GM12891 (cell line): ENCODE measurements at regions not wholly inside any gene's neighbourhood (a gene's known extent, or its start where the extent isn't known, plus 50 kb on each side); places are given as distances from the start of the nearest gene placed in this dataset.

Experiments
- PAX5 ChIP-seq: IDR thresholded peaks from 2 replicates; pipeline ENCODE4 v1.6.1; 2011; ENCODE audit warnings: low read length, moderate library complexity, mild to moderate bottlenecking; ENCODE audit not compliant: insufficient read depth, severe bottlenecking
- POLR2A ChIP-seq: IDR thresholded peaks from 2 replicates; pipeline ENCODE4 v1.6.1; 2011; ENCODE audit warnings: low read depth, low read length, control low read depth
- POLR2AphosphoS5 ChIP-seq: IDR thresholded peaks from 2 replicates; pipeline ENCODE4 v1.6.1; 2011; ENCODE audit warnings: low read depth, low read length, control low read depth
- SPI1 ChIP-seq: IDR thresholded peaks from 2 replicates; pipeline ENCODE4 v1.6.1; 2011; ENCODE audit warnings: low read depth, low read length, control low read depth
- TAF1 ChIP-seq: IDR thresholded peaks from 2 replicates; pipeline ENCODE4 v1.6.1; 2011; ENCODE audit warnings: low read depth, low read length, control low read depth

GRCh38 chr7:36784991-36785940 is 61.0 kb upstream of the AOAH start:
- TF ChIP-seq POLR2AphosphoS5 (no peak), POLR2A (no peak), TAF1 (no peak), SPI1 (0 out of 2 replicates have a peak, but pooled peaks have one; percentile 6), PAX5 (no peak)
